GM12878 (cell line): ENCODE measurements at regions not wholly inside any gene's neighbourhood (a gene's known extent, or its start where the extent isn't known, plus 50 kb on each side); places are given as distances from the start of the nearest gene placed in this dataset.

Experiments used
- ATAC-seq: fragments of 200-7000 bp; cut with Tn5 transposase; 3 replicates; pipeline ENCODE4 v1.9.1; 2020; ENCODE audit warnings: mild to moderate bottlenecking, moderate library complexity
- BruUV-seq: library from RNA; stranded (reverse); fragments of 400-500 nt; replicated peaks from 2 replicates; lab custom pipeline; 2021; lab: Mats Ljungman, UMichigan
- CTCF ChIA-PET: fragments of 300-600 bp; sonication (Branson Sonifier 250); formaldehyde crosslinking; extraction: SDS; loops from one replicate; lab custom pipeline; 2021; ENCODE audit warnings: inconsistent platforms; lab: Yijun Ruan, JAX
- POLR2A ChIA-PET: fragments of 350-600 bp; formaldehyde crosslinking; extraction: SDS; loops from one replicate; lab custom pipeline; 2021; ENCODE audit warnings: inconsistent platforms; lab: Charles Lee
- RAD21 ChIA-PET: fragments of 300-600 bp; sonication (Branson Sonifier 250); formaldehyde crosslinking; loops from one replicate; lab custom pipeline; 2023; ENCODE audit warnings: antibody characterized with exemption; ENCODE audit not compliant: unreplicated experiment; lab: Charles Lee
- SMC1A ChIA-PET: fragments of 300-600 bp; sonication (Branson Sonifier 250); formaldehyde crosslinking; loops from one replicate; lab custom pipeline; 2023; ENCODE audit not compliant: unreplicated experiment, uncharacterized antibody; lab: Charles Lee
- DNase-seq: peaks from one replicate; pipeline ENCODE4 v3.0.0-alpha.2; 2011; ENCODE audit warnings: low read depth, low spot score
- FAIRE-seq: peaks from 3 replicates; lab custom pipeline; 2011; peaks lifted over from hg19 to GRCh38; lab: Jason Lieb, UNC
- H2AFZ ChIP-seq: 2 replicates; pipeline ENCODE4 v1.6.0; 2011; ENCODE audit warnings: low read depth, low read length, control low read depth; ENCODE audit not compliant: control insufficient read depth
- H3K27ac ChIP-seq: 2 replicates; pipeline ENCODE4 v1.5.1; 2011; ENCODE audit warnings: control low read depth; ENCODE audit not compliant: control insufficient read depth, insufficient read depth
- H3K27me3 ChIP-seq, 2 experiments: replicated peaks in 1 of 2; 2 replicates each; pipeline versions ENCODE4 v1.6.0 to v1.6.1; 2011; ENCODE audit warnings: low read length in 1 of 2; ENCODE audit not compliant: control insufficient read depth in 2 of 2, insufficient read depth in 2 of 2
- H3K36me3 ChIP-seq, 2 experiments: 2 replicates each; pipeline ENCODE4 v1.5.1; 2011; ENCODE audit warnings: low read length in 1 of 2; ENCODE audit not compliant: control insufficient read depth in 2 of 2, insufficient read depth in 2 of 2
- H3K4me1 ChIP-seq: 2 replicates; pipeline ENCODE4 v1.6.1; 2011; ENCODE audit warnings: mild to moderate bottlenecking, low read length, moderate library complexity, mixed read lengths; ENCODE audit not compliant: control insufficient read depth, insufficient read depth
- H3K4me2 ChIP-seq: 2 replicates; pipeline ENCODE4 v1.6.0; 2011; ENCODE audit warnings: control low read depth; ENCODE audit not compliant: control insufficient read depth, insufficient read depth
- H3K4me3 ChIP-seq: fragments of 200-600 bp; sonication (generic); 2 replicates; pipeline ENCODE4 v1.5.1; 2016
- H3K79me2 ChIP-seq: 2 replicates; pipeline ENCODE4 v1.6.0; 2011; ENCODE audit warnings: low read length; ENCODE audit not compliant: control insufficient read depth, insufficient read depth
- H3K9ac ChIP-seq: 2 replicates; pipeline ENCODE4 v1.8.0; 2011; ENCODE audit warnings: low read length, control low read depth, mixed read lengths; ENCODE audit not compliant: control insufficient read depth, insufficient read depth
- H3K9me3 ChIP-seq: replicated peaks from 3 replicates; pipeline ENCODE4 v1.5.1; 2011; ENCODE audit warnings: mild to moderate bottlenecking, low read length; ENCODE audit not compliant: control insufficient read depth, insufficient read depth
- H4K20me1 ChIP-seq: 2 replicates; pipeline ENCODE4 v1.6.0; 2011; ENCODE audit not compliant: control insufficient read depth, insufficient read depth
- BACH1 ChIP-seq: fragments of 450-650 bp; IDR thresholded peaks from 2 replicates; pipeline ENCODE4 v1.6.1; 2017; ENCODE audit warnings: mild to moderate bottlenecking, borderline replicate concordance
- CHD1 ChIP-seq: IDR thresholded peaks from 2 replicates; pipeline ENCODE4 v1.6.1; 2012; ENCODE audit warnings: low read depth, low read length, improper control_type of control experiment
- CUX1 ChIP-seq: IDR thresholded peaks from 2 replicates; pipeline ENCODE4 v1.6.1; 2012; ENCODE audit warnings: improper control_type of control experiment, low read depth, low read length; ENCODE audit not compliant: insufficient replicate concordance
- DPF2 ChIP-seq: fragments of 450-650 bp; IDR thresholded peaks from 2 replicates; pipeline ENCODE4 v1.6.1; 2017; ENCODE audit warnings: mild to moderate bottlenecking
- NKRF ChIP-seq: fragments of 450-650 bp; conservative IDR thresholded peaks from 2 replicates; pipeline ENCODE4 v1.6.1; 2017; ENCODE audit warnings: mild to moderate bottlenecking, moderate library complexity
- NRF1 ChIP-seq: conservative IDR thresholded peaks from 2 replicates; pipeline ENCODE4 v1.6.1; 2011; ENCODE audit warnings: mild to moderate bottlenecking, low read depth, low read length, improper control_type of control experiment
- RFX5 ChIP-seq: IDR thresholded peaks from 2 replicates; pipeline ENCODE4 v1.6.1; 2011; ENCODE audit warnings: low read depth, low read length, improper control_type of control experiment
- SMARCA5 ChIP-seq: fragments of 450-650 bp; IDR thresholded peaks from 2 replicates; pipeline ENCODE4 v1.6.1; 2017; ENCODE audit warnings: mild to moderate bottlenecking
- SREBF1 ChIP-seq: IDR thresholded peaks from 2 replicates; pipeline ENCODE4 v1.6.1; 2012; ENCODE audit warnings: mild to moderate bottlenecking, low read length
- TBL1XR1 ChIP-seq: IDR thresholded peaks from 2 replicates; pipeline ENCODE4 v1.6.1; 2012; ENCODE audit warnings: low read depth, low read length, improper control_type of control experiment
- TCF12 ChIP-seq: IDR thresholded peaks from 2 replicates; pipeline ENCODE4 v1.6.1; 2011; ENCODE audit warnings: low read depth, mild to moderate bottlenecking, low read length
- ZBED1 ChIP-seq: IDR thresholded peaks from 2 replicates; pipeline ENCODE4 v1.6.1; 2016; ENCODE audit warnings: borderline replicate concordance
- WGBS: methylation state at CpG from one replicate; pipeline ENCODE4 v1.1.6; 2016; ENCODE audit warnings: low lambda C conversion rate; ENCODE audit not compliant: insufficient replicate concordance, insufficient coverage; ENCODE audit errors: missing lambda C conversion rate; 5-methylcytosine and 5-hydroxymethylcytosine counted together
- in situ Hi-C: fragments of 300-500 bp; cut with MboI; formaldehyde crosslinking; loops from 9 replicates; pipeline ENCODE4 v1.14.3; 2018; ENCODE audit warnings: mixed read lengths
- intact Hi-C: fragments of 100-400 bp; cut with micrococcal nuclease; formaldehyde crosslinking; loops from one replicate; pipeline ENCODE4 v1.14.2; 2022; ENCODE audit not compliant: unreplicated experiment
- TF ChIP-seq, protein P1 (sequence below): fragments of 450-650 bp; IDR thresholded peaks from 2 replicates; pipeline ENCODE4 v1.6.1; 2017; ENCODE audit warnings: borderline replicate concordance

DNA sequence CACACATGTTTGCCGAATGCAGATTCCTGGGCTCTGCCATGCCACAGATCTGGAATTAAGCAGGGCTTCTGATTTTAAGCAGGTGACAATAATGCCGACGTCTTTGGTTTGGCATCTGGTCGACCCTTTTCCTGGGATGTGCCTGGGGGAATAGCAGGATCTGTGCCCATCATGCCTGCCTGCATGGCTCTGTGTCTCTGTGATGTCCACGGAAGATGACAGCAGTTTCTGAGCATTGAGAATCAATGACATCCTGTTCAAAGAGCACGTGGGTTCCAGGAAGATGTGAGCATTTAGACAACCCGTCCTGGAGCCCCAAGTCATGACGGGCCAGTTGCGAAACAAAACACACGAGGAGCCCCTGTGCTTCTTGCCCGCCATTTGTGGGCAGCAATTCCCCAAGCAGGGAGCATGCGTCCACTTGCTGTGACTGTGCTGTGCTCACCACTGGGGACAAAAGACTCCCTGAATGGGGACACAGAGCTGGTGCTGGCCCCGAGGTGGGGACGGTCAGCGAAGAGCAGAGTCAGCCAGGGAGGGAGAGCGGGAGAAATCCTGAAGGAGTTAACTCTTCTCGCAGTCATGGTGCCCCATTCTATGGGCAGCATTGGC is 110.1 kb downstream of the ERMARD start:
- no peak overlapping the region for H2AFZ ChIP-seq
- no TSS peak for BruUV-seq
- TF ChIP-seq NKRF, result no peak
- TF ChIP-seq NRF1, result no peak
- TF ChIP-seq CUX1, result no peak
- TF ChIP-seq DPF2, result no peak
- TF ChIP-seq BACH1, result no peak
- no peak for TF ChIP-seq CHD1
- TF ChIP-seq TBL1XR1, result no peak
- TF ChIP-seq ZBED1, result no peak
- TF ChIP-seq TCF12, result no peak
- TF ChIP-seq, protein P1, sequence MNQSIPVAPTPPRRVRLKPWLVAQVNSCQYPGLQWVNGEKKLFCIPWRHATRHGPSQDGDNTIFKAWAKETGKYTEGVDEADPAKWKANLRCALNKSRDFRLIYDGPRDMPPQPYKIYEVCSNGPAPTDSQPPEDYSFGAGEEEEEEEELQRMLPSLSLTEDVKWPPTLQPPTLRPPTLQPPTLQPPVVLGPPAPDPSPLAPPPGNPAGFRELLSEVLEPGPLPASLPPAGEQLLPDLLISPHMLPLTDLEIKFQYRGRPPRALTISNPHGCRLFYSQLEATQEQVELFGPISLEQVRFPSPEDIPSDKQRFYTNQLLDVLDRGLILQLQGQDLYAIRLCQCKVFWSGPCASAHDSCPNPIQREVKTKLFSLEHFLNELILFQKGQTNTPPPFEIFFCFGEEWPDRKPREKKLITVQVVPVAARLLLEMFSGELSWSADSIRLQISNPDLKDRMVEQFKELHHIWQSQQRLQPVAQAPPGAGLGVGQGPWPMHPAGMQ, result no peak
- TF ChIP-seq SMARCA5, result no peak
- no peak for TF ChIP-seq SREBF1
- no peak for TF ChIP-seq RFX5

More for the DNA sequence above, 110.1 kb downstream of the ERMARD start:
- ATAC-seq, result no peak
- 57% methylated on average over 17 of the region's 17 CpGs for WGBS
- ChIA-PET POLR2A (no interaction called here), RAD21 (no interaction called here), SMC1A (no interaction called here), CTCF (interaction anchor here (1.1 kb wide), 1 partner anchor 17 kb away, joined by 3 read pairs; no protein-coding TSS in a partner anchor)
- FAIRE-seq, result no peak
- Histone ChIP-seq H3K9ac (no peak overlapping the region), H3K4me1 (no peaks in the 10 kb centered on the region), H3K27ac (no peak overlapping the region), H3K4me2 (no peak overlapping the region), H3K79me2 (no peaks in the 10 kb centered on the region), H3K27me3 (no peaks in the 10 kb centered on the region), H3K9me3 (no peaks in the 10 kb centered on the region; the same call in 2 of the 3 replicates), H3K4me3 (no peak overlapping the region), H3K36me3 (no peaks in the 10 kb centered on the region), H4K20me1 (no peaks in the 10 kb centered on the region)
- intact Hi-C loops, result no loop called here
- in situ Hi-C loops, result no loop called here
- DNase-seq, result no peak
